ENCODE measurements at regions not wholly inside any gene's neighbourhood (a gene's known extent, or its start where the extent isn't known, plus 50 kb on each side); places are given as distances from the start of the nearest gene placed in this dataset.

DNA sequence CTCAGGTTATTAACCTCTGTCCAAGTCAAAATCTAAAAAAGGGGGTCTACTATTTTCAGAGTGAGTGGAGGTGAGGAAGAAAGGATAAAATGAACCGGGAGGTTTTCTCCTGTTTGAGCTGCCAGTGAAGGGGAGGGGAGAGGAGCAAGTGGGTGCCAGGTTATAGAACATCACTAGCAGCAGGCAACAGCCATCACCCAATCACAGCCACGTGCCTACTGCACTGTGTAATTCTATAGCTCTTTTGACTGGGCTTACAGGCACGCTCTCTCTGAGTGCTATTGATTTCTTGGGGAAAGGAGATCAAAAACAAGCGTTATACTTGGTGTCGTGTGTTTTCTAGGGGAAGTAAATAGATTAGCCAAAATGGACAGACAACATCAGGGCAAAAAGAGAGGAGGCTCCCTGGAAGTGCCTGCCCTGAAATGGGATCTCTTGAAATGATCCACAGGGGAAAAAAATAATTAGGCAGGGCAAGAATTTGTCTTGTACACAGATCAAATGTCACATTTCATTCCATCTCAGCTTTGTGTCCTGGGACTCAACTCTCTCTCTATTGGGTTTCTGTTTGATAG is 300.5 kb upstream of the LCORL start:
- no peak for DNase-seq (ENCODE audit: extremely low spot score)
- POLR2A ChIA-PET = no interaction called here
- TF ChIP-seq CTCF (IDR thresholded peaks at IDR 0.05; ENCODE audit: control extremely low read depth, extremely low read depth, low read depth, missing control alignments) = no peak
- CTCF ChIA-PET = no interaction called here

DNA sequence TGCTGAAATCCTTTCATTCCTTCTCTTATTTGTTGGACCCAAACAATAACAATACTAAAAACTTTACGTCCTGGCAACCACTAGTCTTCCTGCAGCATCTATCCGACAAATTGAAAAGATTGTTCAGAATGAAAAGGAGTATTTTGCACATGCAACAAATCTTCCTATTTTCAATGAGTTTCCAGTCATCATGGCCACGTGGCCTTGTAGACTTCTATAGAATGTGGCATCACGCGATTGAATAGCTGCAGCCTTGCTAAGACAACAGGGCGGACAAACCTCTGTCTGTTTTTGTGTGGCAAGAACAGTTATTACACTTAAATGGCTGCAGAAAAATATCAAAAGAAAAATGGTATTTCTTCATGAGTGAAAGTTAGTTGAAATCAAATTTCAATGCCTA is 297.9 kb upstream of the LCORL start:
- DNase-seq (ENCODE audit: extremely low spot score) = no peak
- POLR2A ChIA-PET = no interaction called here
- no peak for TF ChIP-seq CTCF (IDR thresholded peaks at IDR 0.05; ENCODE audit: control extremely low read depth, extremely low read depth, low read depth, missing control alignments)
- CTCF ChIA-PET = no interaction called here

DNA sequence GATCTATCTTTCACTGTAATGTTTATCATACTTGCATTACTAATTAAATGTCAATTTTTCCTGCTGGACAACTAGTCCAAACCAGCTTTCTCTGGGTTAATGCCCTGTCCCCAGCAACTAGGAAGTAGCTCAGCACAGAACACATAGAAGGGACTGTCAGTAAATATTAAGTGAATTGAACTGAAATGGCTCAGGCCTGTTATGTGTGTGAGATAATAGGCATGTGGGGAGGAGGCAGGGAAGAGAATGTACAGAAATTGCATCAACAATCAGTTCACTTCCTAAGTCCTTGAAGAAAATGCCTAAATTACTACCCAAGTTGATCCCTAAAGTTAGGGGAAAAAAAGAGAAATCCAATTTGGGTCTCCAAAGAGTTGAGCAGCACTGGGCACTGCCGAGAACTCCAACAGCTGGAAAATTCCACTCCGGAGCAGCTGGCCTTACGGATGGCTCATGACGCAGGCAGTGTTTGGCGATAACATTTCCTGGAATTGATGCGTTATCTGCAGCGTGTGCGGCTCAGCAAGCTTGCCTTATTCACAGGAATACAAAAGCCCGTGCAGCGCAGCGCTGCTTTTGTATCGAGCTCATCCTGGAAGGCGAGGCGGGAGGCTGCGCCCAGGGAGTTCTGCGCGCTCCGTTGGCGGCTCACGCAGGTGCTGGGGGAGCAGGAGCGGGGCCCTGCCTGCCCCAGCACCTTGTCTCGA is 297.3 kb upstream of the LCORL start:
- DNase-seq (ENCODE audit: extremely low spot score) = no peak
- POLR2A ChIA-PET = no interaction called here
- CTCF ChIA-PET = interaction anchor here (1.0 kb wide), 2 partner anchors 11 to 88 kb away, joined by 3 read pairs; no protein-coding TSS in a partner anchor
- no peak for TF ChIP-seq CTCF (IDR thresholded peaks at IDR 0.05; ENCODE audit: control extremely low read depth, extremely low read depth, low read depth, missing control alignments)

DNA sequence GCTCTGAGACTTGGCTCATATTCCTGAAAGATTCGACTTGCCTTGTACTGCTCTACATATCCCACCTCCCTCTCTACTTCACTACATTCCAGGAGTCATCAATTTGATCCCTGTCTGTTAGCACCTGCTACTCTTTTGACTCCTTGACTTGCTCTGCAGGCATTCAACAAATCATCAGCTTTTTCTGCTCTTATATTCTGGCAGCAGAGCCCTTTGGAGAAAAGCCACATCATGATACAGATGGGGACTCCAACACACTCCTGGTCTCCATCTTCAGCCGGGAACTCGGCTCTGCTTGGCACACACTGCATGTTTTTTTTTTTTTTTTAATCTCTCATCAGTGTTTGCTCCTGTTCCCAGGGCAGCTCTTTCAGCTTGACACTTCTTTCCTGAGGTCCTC is 293.2 kb upstream of the LCORL start:
- DNase-seq (ENCODE audit: extremely low spot score) = no peak
- no peak for TF ChIP-seq CTCF (IDR thresholded peaks at IDR 0.05; ENCODE audit: control extremely low read depth, extremely low read depth, low read depth, missing control alignments)
- POLR2A ChIA-PET = no interaction called here
- CTCF ChIA-PET = interaction anchor here (1.2 kb wide), 1 partner anchor 18 kb away, joined by 3 read pairs; no protein-coding TSS in a partner anchor

- ChIA-PET POLR2A (no interaction called here), CTCF (no interaction called here)
- TF ChIP-seq CTCF (IDR thresholded peaks at IDR 0.05; ENCODE audit: control extremely low read depth, extremely low read depth, low read depth, missing control alignments) = no peak
Measured at GRCh38 chr4:18297684-18298083, 276.1 kb upstream of the LCORL start.

GRCh38 chr4:18296411-18296810 is 274.9 kb upstream of the LCORL start:
- ChIA-PET POLR2A (no interaction called here), CTCF (interaction anchor here (0.8 to 1.7 kb wide), 4 partner anchors 10 to 479 kb away, joined by 3 to 4 read pairs (median 3); no protein-coding TSS in a partner anchor)

More at GRCh38 chr4:18297684-18298083, 276.1 kb upstream of the LCORL start:
- no peak for DNase-seq (ENCODE audit: extremely low spot score)

More at GRCh38 chr4:18296411-18296810, 274.9 kb upstream of the LCORL start:
- TF ChIP-seq CTCF (IDR thresholded peaks at IDR 0.05; ENCODE audit: control extremely low read depth, extremely low read depth, low read depth, missing control alignments) = no peak
- no peak for DNase-seq (ENCODE audit: extremely low spot score)

Measured in GM10248 (cell line).